IMR-90 (cell line): ENCODE measurements at regions not wholly inside any gene's neighbourhood (a gene's known extent, or its start where the extent isn't known, plus 50 kb on each side); places are given as distances from the start of the nearest gene placed in this dataset.

ENCODE experiments used
- ATAC-seq: fragments of 200-7000 bp; cut with Tn5 transposase; 2 replicates; pipeline ENCODE4 v1.9.1; 2020; ENCODE audit warnings: low read depth, mild to moderate bottlenecking, moderate library complexity
- BruUV-seq: library from RNA; stranded (reverse); fragments of 400-500 nt; replicated peaks from 2 replicates; lab custom pipeline; 2021; lab: Mats Ljungman, UMichigan
- CTCF ChIA-PET: fragments of 300-600 bp; formaldehyde crosslinking; extraction: SDS; loops from one replicate; lab custom pipeline; 2021; ENCODE audit warnings: antibody characterized with exemption; lab: Yijun Ruan, JAX
- POLR2A ChIA-PET: fragments of 300-600 bp; sonication (Branson Sonifier 250); formaldehyde crosslinking; loops from one replicate; lab custom pipeline; 2022; ENCODE audit warnings: antibody characterized with exemption; ENCODE audit not compliant: unreplicated experiment; lab: Charles Lee
- DNase-seq: peaks from one replicate; pipeline ENCODE4 v3.0.0; 2013
- H2AFZ ChIP-seq: replicated peaks from 2 replicates; pipeline ENCODE3; 2013; ENCODE audit warnings: low read length, mild to moderate bottlenecking; ENCODE audit not compliant: poor library complexity
- H2AK5ac ChIP-seq: 2 replicates; pipeline ENCODE4 v1.6.1; 2013; ENCODE audit warnings: low read depth, low read length, inconsistent platforms
- H2AK9ac ChIP-seq: replicated peaks from 2 replicates; pipeline ENCODE3; 2013; ENCODE audit warnings: mild to moderate bottlenecking, low read depth, low read length, moderate library complexity; ENCODE audit not compliant: poor library complexity
- H2BK120ac ChIP-seq: 2 replicates; pipeline ENCODE4 v1.6.1; 2013; ENCODE audit warnings: low read depth, low read length, inconsistent platforms
- H2BK15ac ChIP-seq: 3 replicates; pipeline ENCODE4 v1.6.1; 2013; ENCODE audit warnings: low read depth, low read length, inconsistent platforms
- H2BK20ac ChIP-seq: 2 replicates; pipeline ENCODE4 v1.6.1; 2013; ENCODE audit warnings: low read depth, mild to moderate bottlenecking, inconsistent platforms, low read length, moderate library complexity
- H2BK5ac ChIP-seq: 2 replicates; pipeline ENCODE4 v1.6.1; 2013; ENCODE audit warnings: mild to moderate bottlenecking, low read depth, low read length, inconsistent platforms; ENCODE audit not compliant: poor library complexity, severe bottlenecking
- H3K14ac ChIP-seq: replicated peaks from 2 replicates; pipeline ENCODE4 v1.6.1; 2013; ENCODE audit warnings: low read depth, low read length, inconsistent platforms
- H3K18ac ChIP-seq: 2 replicates; pipeline ENCODE4 v1.6.1; 2013; ENCODE audit warnings: low read depth, low read length, control low read depth
- H3K23ac ChIP-seq: 2 replicates; pipeline ENCODE4 v1.6.1; 2013; ENCODE audit warnings: low read depth, low read length, inconsistent platforms
- H3K27ac ChIP-seq: 2 replicates; pipeline ENCODE4 v1.5.1; 2013; ENCODE audit warnings: mild to moderate bottlenecking, control low read depth, low read length; ENCODE audit not compliant: insufficient read depth
- H3K27me3 ChIP-seq: 2 replicates; pipeline ENCODE4 v1.6.1; 2013; ENCODE audit warnings: low read length; ENCODE audit not compliant: control insufficient read depth, insufficient read depth
- H3K36me3 ChIP-seq: 2 replicates; pipeline ENCODE4 v1.6.1; 2013; ENCODE audit warnings: low read length, mixed read lengths; ENCODE audit not compliant: control insufficient read depth, insufficient read depth
- H3K4ac ChIP-seq: 2 replicates; pipeline ENCODE4 v1.6.1; 2013; ENCODE audit warnings: low read depth, low read length, inconsistent platforms
- H3K4me1 ChIP-seq: 2 replicates; pipeline ENCODE4 v1.6.1; 2013; ENCODE audit warnings: low read length, mixed read lengths; ENCODE audit not compliant: control insufficient read depth, insufficient read depth
- H3K4me2 ChIP-seq: 2 replicates; pipeline ENCODE4 v1.6.1; 2013; ENCODE audit warnings: low read depth, mild to moderate bottlenecking, control low read depth, low read length, moderate library complexity
- H3K4me3 ChIP-seq: 2 replicates; pipeline ENCODE4 v1.5.1; 2013; ENCODE audit warnings: low read depth, mild to moderate bottlenecking, control low read depth, low read length, moderate library complexity; ENCODE audit not compliant: insufficient read depth
- H3K56ac ChIP-seq: 2 replicates; pipeline ENCODE4 v1.6.1; 2013; ENCODE audit warnings: low read length, inconsistent platforms; ENCODE audit not compliant: insufficient read depth; ENCODE audit errors: extremely low read depth
- H3K79me1 ChIP-seq, 2 experiments: 2 replicates each; pipeline ENCODE4 v1.6.1; 2013; ENCODE audit warnings: low read length in 2 of 2, inconsistent platforms in 1 of 2, low read depth in 1 of 2
- H3K9ac ChIP-seq: 2 replicates; pipeline ENCODE4 v1.6.1; 2013; ENCODE audit warnings: low read depth, low read length, control low read depth
- H3K9me1 ChIP-seq: 2 replicates; pipeline ENCODE4 v1.6.1; 2013; ENCODE audit warnings: low read length, inconsistent platforms; ENCODE audit not compliant: insufficient read depth
- H3K9me3 ChIP-seq: 2 replicates; pipeline ENCODE4 v1.6.1; 2013; ENCODE audit warnings: low read length; ENCODE audit not compliant: control insufficient read depth, insufficient read depth
- H4K20me1 ChIP-seq: 2 replicates; pipeline ENCODE4 v1.6.1; 2013; ENCODE audit warnings: low read length, inconsistent platforms; ENCODE audit not compliant: insufficient read depth
- H4K5ac ChIP-seq: 2 replicates; pipeline ENCODE4 v1.6.1; 2013; ENCODE audit warnings: mild to moderate bottlenecking, low read depth, low read length, control low read depth
- H4K8ac ChIP-seq, 2 experiments: 2 replicates each; pipeline ENCODE4 v1.6.1; 2013; ENCODE audit warnings: low read depth in 2 of 2, low read length in 2 of 2, control low read depth in 1 of 2, inconsistent platforms in 1 of 2
- H4K91ac ChIP-seq: 2 replicates; pipeline ENCODE4 v1.6.1; 2013; ENCODE audit warnings: low read depth, low read length, inconsistent platforms; ENCODE audit not compliant: insufficient read depth
- BHLHE40 ChIP-seq: fragments of 150-350 bp; IDR thresholded peaks from 2 replicates; pipeline ENCODE4 v1.6.1; 2016; ENCODE audit warnings: mild to moderate bottlenecking, low read depth, low read length
- CEBPB ChIP-seq: IDR thresholded peaks from 2 replicates; pipeline ENCODE4 v1.6.1; 2012; ENCODE audit warnings: low read depth, low read length, improper control_type of control experiment
- CHD1 ChIP-seq: IDR thresholded peaks from 2 replicates; pipeline ENCODE4 v1.6.1; 2012; ENCODE audit warnings: low read depth, low read length, improper control_type of control experiment
- FOS ChIP-seq: fragments of 150-350 bp; IDR thresholded peaks from 2 replicates; pipeline ENCODE4 v1.6.1; 2016; ENCODE audit warnings: low read depth, low read length
- MAFK ChIP-seq: IDR thresholded peaks from 2 replicates; pipeline ENCODE4 v1.6.1; 2012; ENCODE audit warnings: low read depth, low read length, improper control_type of control experiment
- MAZ ChIP-seq: IDR thresholded peaks from 2 replicates; pipeline ENCODE4 v1.6.1; 2012; ENCODE audit warnings: low read depth, mild to moderate bottlenecking, low read length, improper control_type of control experiment, moderate library complexity, borderline replicate concordance
- MXI1 ChIP-seq: IDR thresholded peaks from 2 replicates; pipeline ENCODE4 v1.6.1; 2012; ENCODE audit warnings: low read depth, mild to moderate bottlenecking, low read length, moderate library complexity, borderline replicate concordance
- NFE2L2 ChIP-seq: fragments of 150-350 bp; IDR thresholded peaks from 2 replicates; pipeline ENCODE4 v1.6.1; 2016; ENCODE audit warnings: low read depth, mild to moderate bottlenecking, low read length
- POLR2A ChIP-seq: IDR thresholded peaks from 2 replicates; pipeline ENCODE4 v1.6.1; 2012; ENCODE audit warnings: mild to moderate bottlenecking, low read depth, low read length
- RAD21 ChIP-seq: IDR thresholded peaks from 2 replicates; pipeline ENCODE4 v1.6.1; 2012; ENCODE audit warnings: low read length, improper control_type of control experiment
- RCOR1 ChIP-seq: IDR thresholded peaks from 2 replicates; pipeline ENCODE4 v1.6.1; 2012; ENCODE audit warnings: mild to moderate bottlenecking, low read length, improper control_type of control experiment; ENCODE audit not compliant: insufficient replicate concordance
- RFX5 ChIP-seq: IDR thresholded peaks from 2 replicates; pipeline ENCODE4 v1.8.0; 2012; ENCODE audit warnings: low read depth, mild to moderate bottlenecking, low read length, moderate library complexity
- SMC3 ChIP-seq: fragments of 150-350 bp; IDR thresholded peaks from 2 replicates; pipeline ENCODE4 v1.6.1; 2016; ENCODE audit warnings: low read depth, mild to moderate bottlenecking, antibody characterized with exemption, low read length, moderate library complexity
- WGBS, 2 experiments: methylation state at CpG; one replicate each; pipeline versions ENCODE4 v1.1.5 to v1.1.7; 2013; ENCODE audit warnings: missing lambda C conversion rate in 2 of 2; ENCODE audit not compliant: insufficient read length in 1 of 2; ENCODE audit errors: extremely low coverage in 2 of 2; 5-methylcytosine and 5-hydroxymethylcytosine counted together
- dilution Hi-C: fragments of 300-500 bp; cut with HindIII; formaldehyde crosslinking; loops from one replicate; pipeline ENCODE4 v1.14.3; 2018; ENCODE audit warnings: low sequenced_read_pairs; ENCODE audit not compliant: unreplicated experiment
- in situ Hi-C: fragments of 300-500 bp; cut with MboI; formaldehyde crosslinking; loops from 3 replicates; pipeline ENCODE4 v1.14.3; 2019; ENCODE audit warnings: low sequenced_read_pairs, inconsistent platforms, mixed read lengths
- intact Hi-C: fragments of 100-400 bp; cut with micrococcal nuclease; formaldehyde crosslinking; loops from 2 replicates; pipeline ENCODE4 v1.10.0; 2022
- TF ChIP-seq, protein P1 (sequence below): conservative IDR thresholded peaks from 2 replicates; pipeline ENCODE4 v1.5.1; 2012; ENCODE audit warnings: mild to moderate bottlenecking, low read depth, low read length, improper control_type of control experiment
- TF ChIP-seq, protein P2 (sequence below): fragments of 150-350 bp; IDR thresholded peaks from 2 replicates; pipeline ENCODE4 v1.6.1; 2017; ENCODE audit warnings: mild to moderate bottlenecking, antibody characterized with exemption, low read length, low read depth
- TF ChIP-seq, protein P3 (sequence below): fragments of 150-350 bp; IDR thresholded peaks from 2 replicates; pipeline ENCODE4 v1.6.1; 2016; ENCODE audit warnings: low read depth, mild to moderate bottlenecking, low read length, moderate library complexity, borderline replicate concordance

DNA sequence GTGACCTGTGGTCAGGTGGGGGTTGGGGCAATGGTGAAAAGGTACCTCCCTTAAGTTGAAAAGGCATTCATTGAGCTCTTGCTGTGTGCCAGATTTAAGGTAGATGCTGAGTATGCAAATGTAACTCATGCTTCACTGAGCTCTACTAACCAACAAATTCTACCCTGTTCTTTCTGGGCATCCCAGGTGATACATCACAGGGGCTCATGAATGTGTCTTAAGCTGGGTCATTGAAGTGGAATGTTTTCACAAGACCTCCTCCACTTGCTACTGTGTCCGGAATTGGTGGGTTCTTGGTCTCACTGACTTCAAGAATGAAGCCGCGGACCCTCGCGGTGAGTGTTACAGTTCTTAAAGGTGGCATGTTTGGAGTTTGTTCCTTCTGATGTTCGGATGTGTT, 362.8 kb upstream of the ZNF462 start:
- ChIA-PET CTCF (no interaction called here), POLR2A (no interaction called here)
- no peak for TF ChIP-seq RAD21
- TF ChIP-seq, protein P1, sequence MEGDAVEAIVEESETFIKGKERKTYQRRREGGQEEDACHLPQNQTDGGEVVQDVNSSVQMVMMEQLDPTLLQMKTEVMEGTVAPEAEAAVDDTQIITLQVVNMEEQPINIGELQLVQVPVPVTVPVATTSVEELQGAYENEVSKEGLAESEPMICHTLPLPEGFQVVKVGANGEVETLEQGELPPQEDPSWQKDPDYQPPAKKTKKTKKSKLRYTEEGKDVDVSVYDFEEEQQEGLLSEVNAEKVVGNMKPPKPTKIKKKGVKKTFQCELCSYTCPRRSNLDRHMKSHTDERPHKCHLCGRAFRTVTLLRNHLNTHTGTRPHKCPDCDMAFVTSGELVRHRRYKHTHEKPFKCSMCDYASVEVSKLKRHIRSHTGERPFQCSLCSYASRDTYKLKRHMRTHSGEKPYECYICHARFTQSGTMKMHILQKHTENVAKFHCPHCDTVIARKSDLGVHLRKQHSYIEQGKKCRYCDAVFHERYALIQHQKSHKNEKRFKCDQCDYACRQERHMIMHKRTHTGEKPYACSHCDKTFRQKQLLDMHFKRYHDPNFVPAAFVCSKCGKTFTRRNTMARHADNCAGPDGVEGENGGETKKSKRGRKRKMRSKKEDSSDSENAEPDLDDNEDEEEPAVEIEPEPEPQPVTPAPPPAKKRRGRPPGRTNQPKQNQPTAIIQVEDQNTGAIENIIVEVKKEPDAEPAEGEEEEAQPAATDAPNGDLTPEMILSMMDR: no peak
- no peak for TF ChIP-seq SMC3
- no peak for TF ChIP-seq CHD1
- no peak for TF ChIP-seq BHLHE40
- TF ChIP-seq RFX5: no peak
- TF ChIP-seq POLR2A: no peak
- TF ChIP-seq FOS: no peak
- TF ChIP-seq NFE2L2: no peak
- TF ChIP-seq RCOR1: no peak
- no peak for TF ChIP-seq MXI1
- no peak for TF ChIP-seq MAZ
- TF ChIP-seq CEBPB: no peak
- TF ChIP-seq, protein P2, sequence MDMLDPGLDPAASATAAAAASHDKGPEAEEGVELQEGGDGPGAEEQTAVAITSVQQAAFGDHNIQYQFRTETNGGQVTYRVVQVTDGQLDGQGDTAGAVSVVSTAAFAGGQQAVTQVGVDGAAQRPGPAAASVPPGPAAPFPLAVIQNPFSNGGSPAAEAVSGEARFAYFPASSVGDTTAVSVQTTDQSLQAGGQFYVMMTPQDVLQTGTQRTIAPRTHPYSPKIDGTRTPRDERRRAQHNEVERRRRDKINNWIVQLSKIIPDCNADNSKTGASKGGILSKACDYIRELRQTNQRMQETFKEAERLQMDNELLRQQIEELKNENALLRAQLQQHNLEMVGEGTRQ: no peak
- TF ChIP-seq, protein P3, sequence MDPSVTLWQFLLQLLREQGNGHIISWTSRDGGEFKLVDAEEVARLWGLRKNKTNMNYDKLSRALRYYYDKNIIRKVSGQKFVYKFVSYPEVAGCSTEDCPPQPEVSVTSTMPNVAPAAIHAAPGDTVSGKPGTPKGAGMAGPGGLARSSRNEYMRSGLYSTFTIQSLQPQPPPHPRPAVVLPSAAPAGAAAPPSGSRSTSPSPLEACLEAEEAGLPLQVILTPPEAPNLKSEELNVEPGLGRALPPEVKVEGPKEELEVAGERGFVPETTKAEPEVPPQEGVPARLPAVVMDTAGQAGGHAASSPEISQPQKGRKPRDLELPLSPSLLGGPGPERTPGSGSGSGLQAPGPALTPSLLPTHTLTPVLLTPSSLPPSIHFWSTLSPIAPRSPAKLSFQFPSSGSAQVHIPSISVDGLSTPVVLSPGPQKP: no peak
- TF ChIP-seq MAFK: no peak

More for the DNA sequence above, 362.8 kb upstream of the ZNF462 start:
- WGBS, 2 experiments: 100% methylated on average over 1 of the region's 6 CpGs; no CpG with 5 or more reads in 1 of the 2 experiments
- H2BK20ac ChIP-seq: no peak overlapping the region
- H3K23ac ChIP-seq: no peak overlapping the region
- H2BK15ac ChIP-seq: no peak overlapping the region
- ATAC-seq: no peak
- peaks cover 11% of the 10 kb centered on the region for H3K9me3 ChIP-seq
- no peak overlapping the region for H4K5ac ChIP-seq
- in situ Hi-C loops: no loop called here
- no peaks in the 10 kb centered on the region for H3K9me1 ChIP-seq
- intact Hi-C loops: no loop called here
- no peak overlapping the region for H4K8ac ChIP-seq
- no peak overlapping the region for H3K56ac ChIP-seq
- H4K20me1 ChIP-seq: no peaks in the 10 kb centered on the region
- no peaks in the 10 kb centered on the region for H3K4me1 ChIP-seq
- no peak overlapping the region for H3K4me3 ChIP-seq
- H4K91ac ChIP-seq: no peak overlapping the region
- H2AK9ac ChIP-seq: no peak overlapping the region
- H3K4me2 ChIP-seq: no peak overlapping the region
- H2BK5ac ChIP-seq: no peak overlapping the region
- no peaks in the 10 kb centered on the region for H3K36me3 ChIP-seq
- H3K9ac ChIP-seq: no peak overlapping the region
- no TSS peak for BruUV-seq
- H3K27me3 ChIP-seq: no peaks in the 10 kb centered on the region
- no peak overlapping the region for H2AK5ac ChIP-seq
- no peak overlapping the region for H2AFZ ChIP-seq
- no peak overlapping the region for H3K4ac ChIP-seq
- no peak for DNase-seq
- H3K14ac ChIP-seq: no peak overlapping the region
- no peak overlapping the region for H3K18ac ChIP-seq
- no peaks in the 10 kb centered on the region for H3K79me1 ChIP-seq
- dilution Hi-C loops: no loop called here
- H2BK120ac ChIP-seq: no peak overlapping the region
- H3K27ac ChIP-seq: no peak overlapping the region
